ENCODE measurements at regions not wholly inside any gene's neighbourhood (a gene's known extent, or its start where the extent isn't known, plus 50 kb on each side); places are given as distances from the start of the nearest gene placed in this dataset.

DNA sequence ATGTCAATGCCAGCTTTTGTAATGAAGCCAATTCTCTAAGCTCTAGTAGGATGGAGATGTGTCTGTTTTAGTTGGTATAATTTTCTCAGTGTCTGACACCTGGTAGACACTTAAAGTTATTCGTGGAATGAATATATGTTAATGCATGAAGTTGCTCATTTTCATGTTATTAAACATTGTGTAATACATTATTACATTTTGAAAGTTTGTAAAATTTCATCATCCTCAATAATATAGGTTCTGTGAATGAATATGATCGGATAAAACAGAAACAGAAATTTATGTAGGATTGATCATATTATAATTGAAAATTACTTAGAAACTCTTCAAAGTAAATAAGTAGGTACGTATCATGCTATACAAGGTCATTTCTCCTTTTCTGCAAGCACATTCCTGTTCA, 625.3 kb downstream of the PLA2G4A start:
- no peak for DNase-seq

- DNase-seq, result no peak
Measured at GRCh38 chr1:187456446-187456845, 627.7 kb downstream of the PLA2G4A start.

DNA sequence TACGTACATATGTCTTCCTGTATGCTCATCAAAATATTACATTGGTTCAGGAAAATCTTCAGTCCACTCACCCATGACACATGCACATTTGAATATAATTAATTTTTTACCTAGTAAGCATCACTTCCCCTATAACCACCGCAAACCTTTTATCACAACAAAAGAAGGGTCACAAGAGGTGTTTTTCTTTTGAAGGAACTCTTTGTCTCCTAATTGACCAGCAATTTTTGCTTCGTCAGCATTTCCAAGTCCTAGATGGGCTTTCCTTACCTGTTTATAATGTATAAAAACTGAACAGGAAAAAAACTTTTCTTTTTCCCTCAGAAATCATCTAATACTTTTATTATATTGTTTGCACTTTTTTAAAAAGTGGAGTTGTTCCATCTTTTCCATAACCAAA, 631.3 kb downstream of the PLA2G4A start:
- no peak for DNase-seq

DNA sequence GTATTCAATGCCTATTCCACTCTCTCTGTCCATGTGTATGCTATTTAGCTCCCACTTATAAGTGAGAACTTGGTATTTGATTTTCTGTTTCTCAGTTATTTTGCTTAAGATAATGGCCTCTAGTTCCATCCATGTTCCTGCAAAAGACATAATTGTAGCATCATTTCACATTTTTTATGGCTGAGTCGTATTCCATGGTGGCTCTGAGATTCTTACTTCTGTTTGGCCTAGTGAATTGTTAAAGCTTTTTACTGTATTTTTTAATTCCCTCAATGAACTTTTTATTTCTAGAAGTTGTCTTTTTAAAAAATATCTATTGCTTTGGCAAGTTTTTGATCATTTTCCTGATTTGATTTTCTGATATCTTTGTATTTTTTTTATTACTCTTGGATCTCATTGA, 635.6 kb downstream of the PLA2G4A start:
- no peak for DNase-seq

- DNase-seq, result no peak
Measured at GRCh38 chr1:187465441-187465840, 636.7 kb downstream of the PLA2G4A start.

GRCh38 chr1:187469836-187470235, 641.1 kb downstream of the PLA2G4A start:
- no peak for DNase-seq

DNA sequence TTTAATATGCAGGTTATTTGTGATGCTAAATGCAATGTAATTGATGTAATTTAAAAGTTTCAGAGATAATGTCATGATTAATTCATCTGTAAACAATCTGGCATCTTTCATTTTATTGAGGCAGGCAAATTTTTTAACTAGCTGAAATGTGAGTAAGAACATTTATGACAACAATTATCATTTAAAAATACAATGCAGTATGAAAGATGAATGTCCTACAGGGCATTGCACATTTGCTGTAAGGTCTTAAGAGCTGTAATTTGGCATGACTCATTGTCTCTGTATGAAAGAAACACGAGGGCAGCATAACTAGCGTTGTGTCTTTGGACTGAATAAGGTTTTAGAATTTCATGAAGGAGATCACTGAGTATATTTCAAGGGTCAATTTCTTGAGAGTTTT, 642.8 kb downstream of the PLA2G4A start:
- DNase-seq, result no peak

DNA sequence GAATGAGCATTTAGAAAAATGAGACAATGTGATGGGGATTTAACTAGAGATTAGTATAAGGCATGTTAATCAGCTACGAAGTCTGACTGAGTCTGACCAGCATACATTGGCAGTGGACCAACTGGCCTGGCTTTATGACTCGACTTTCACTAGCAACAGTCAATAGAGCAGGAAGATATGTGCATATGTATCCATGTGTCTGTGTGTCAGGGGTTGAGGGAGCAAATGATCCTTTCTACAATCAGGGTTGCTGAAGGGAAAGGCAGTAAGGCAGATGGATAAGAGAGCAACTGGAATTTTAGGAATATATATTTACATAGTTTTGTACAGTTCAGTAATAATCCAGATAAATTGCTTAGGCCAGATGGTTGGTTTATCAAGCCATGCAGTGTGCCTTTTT, 645.6 kb downstream of the PLA2G4A start:
- DNase-seq, result no peak

DNA sequence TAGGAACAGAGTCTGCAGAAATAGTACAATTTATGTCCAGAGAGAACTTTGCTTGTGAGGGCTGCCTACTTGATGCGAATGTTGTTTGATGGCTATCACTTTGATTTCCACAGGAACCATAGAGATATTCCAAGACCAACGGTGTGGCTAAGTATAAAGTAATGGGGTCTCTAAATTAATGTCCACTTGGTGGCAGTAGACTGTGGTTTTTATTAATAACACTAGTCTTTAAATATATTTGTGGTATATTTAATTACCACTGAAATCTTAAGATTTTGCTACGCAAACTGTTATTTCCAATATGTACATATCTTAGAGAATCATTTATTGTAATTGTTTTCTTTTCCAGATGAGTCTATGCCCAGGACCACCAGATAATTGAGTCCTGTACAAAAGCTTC, 647.9 kb downstream of the PLA2G4A start:
- DNase-seq, result no peak

GRCh38 chr1:187477103-187477502, 648.4 kb downstream of the PLA2G4A start:
- no peak for DNase-seq

DNA sequence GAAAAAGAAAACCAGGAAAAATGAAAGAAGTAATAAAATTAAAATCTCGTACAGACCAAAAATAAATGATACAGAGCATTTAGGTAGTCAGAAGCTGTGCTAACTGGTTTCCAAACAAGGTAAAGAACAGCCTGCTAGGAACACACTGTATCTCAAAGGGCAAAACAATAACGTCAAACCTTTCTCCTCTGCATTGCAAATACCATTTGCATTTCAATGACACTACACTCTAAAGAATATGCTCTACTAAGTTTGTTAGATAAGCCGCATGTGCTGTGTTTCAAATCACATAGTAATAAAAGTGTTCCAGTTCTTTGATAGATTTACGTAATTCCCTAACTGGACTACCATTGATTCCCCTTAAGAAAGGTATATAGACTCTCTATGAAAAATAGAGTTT, 648.8 kb downstream of the PLA2G4A start:
- no peak for DNase-seq

GRCh38 chr1:187481581-187482148, 652.9 kb downstream of the PLA2G4A start:
- no peak for DNase-seq

GRCh38 chr1:187490266-187490665, 661.5 kb downstream of the PLA2G4A start:
- DNase-seq, result no peak

DNA sequence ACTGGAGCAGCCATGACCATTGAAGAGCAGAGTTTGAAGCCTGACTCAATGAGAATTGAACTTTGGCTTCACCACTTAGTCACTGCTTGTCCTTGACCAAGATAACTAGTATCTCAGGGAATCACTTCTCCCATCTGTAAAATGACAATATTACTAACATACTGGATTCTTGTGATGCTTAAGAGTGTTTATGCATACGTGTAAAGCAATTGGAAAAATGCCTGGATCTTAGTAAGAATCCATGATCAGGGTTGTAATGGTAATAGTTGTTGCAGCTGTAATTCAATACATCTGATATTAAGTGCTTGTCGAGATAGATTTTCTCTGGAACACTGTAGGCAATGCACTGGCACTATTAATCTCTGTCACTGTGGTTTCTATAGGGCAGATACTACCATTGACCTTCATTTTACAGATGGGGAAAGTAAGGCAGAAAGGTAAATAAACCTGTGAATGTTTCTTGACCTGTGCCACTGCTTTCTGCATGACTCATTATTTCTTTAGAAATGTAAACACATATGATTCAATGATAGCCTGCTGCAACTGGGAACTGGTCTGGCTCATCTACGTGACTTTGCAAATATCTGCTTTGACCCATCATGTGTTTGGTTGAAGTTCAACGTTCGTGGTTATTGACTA, 662.5 kb downstream of the PLA2G4A start:
- DNase-seq, result no peak

DNA sequence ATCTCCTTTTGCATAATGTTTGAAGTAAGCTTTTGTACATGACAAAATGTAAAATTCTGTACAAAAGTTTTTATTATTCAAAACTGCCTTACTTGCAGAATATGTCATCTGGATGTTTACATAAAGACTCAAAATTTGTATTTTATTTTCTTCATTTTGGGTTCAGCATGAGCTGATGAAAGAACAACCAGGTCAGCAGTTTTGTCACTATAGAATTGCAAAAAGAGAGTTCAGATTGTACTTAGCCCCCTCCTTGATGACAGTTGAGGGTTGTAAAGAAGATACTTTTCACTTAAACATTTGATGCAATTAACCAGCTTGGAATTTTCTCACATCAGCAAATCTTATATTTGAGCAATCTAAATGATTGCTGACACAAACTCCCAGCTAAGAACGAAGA, 669.3 kb downstream of the PLA2G4A start:
- no peak for DNase-seq

GRCh38 chr1:187504779-187505178, 676.0 kb downstream of the PLA2G4A start:
- DNase-seq, result no peak

DNA sequence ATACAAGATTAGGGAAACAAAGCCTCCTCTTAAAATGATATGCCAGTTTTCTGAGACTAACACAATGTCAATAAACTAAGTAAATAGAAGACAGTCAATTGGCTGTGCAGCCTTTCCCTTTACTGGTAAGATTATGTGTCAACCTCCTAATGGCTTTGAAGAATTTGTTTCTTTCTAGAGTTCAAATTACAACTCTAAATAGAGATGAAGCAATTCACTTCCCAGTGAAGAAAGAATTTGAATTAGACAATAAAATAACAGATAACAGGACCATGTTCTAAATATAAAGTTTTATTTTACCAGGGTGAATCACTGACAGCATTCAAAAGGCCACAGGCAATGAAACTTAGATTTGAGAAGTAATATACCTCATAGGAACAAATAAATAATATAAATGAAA, 680.3 kb downstream of the PLA2G4A start:
- peak; percentile 15 for DNase-seq

GRCh38 chr1:187513190-187513589, 684.4 kb downstream of the PLA2G4A start:
- DNase-seq, result no peak

- no peak for DNase-seq
Measured at GRCh38 chr1:187514110-187514509, 685.4 kb downstream of the PLA2G4A start.

DNA sequence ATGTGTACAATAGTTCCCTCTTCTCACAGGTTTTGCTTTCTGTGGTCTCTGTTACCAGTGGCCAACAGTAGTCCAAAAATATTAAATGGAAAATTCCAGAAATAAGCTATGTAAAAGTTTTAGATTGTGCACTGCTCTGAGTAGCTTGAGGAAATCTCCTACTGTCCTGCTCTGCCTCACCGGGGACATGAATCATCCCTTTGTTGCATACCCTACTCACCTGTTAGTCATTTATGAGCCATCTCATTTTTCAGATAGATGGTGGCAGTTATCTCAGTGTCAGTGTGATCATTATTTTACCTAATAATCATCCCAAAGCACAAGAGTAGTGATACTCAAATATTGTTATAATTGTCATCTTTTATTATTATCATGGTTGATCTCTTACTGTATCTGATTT, 688.1 kb downstream of the PLA2G4A start:
- DNase-seq, result no peak

DNA sequence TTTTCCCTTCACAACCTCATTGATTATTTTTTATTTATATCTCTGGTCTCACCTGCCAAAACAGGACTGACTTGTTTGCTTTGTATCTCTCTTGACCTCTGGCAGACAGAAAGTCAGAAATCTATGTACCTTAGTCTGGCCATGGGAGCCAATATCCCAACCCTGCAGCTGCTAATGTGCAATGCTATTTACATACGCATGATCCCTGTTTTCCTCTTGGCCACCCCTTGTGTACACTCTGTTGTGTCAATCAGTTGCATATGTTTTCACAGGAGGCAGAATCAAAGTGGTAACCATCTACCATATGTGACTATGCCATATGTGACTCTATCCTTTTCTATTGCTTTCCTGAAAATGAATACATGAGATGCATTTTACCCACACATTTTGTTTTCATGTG, 688.8 kb downstream of the PLA2G4A start:
- DNase-seq, result no peak

DNA sequence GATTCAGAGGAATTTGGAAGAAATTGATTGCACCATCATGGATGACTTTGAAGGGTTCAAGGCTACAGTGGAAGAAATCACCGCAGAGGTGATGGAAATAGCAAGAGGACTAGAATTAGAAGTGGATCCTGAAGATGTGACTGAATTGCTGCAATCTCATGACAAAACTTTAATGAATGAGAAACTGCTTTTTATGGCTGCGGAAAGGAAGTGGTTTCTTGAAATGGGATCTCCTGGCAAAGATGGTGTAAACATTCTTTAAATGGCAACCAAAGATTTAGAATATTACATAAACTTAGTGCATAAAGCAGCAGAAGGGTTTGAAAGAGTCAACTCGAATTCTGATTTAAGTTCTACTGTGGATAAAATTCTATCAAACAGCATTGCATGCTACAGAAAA, 698.6 kb downstream of the PLA2G4A start:
- DNase-seq, result no peak

DNA sequence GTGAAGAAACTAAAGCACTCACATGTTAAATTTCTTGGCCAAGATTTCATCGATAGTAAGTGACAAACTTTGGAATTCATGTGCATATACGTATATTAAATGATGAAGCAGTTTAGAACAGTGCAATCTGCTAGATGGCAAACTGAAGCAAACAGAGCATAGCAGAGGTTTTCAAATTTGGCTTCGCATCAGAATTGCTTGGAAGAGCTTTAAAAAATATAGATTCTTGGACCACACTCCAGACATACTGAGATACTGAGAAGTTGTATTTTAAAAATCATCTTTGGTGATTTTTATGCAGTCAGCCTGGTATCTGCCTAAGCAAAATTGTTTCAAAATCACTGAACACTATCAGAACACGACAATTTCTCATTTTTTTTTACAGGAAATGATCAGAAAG, 709.2 kb downstream of the PLA2G4A start:
- DNase-seq, result no peak

GRCh38 chr1:187549540-187549939, 720.8 kb downstream of the PLA2G4A start:
- DNase-seq, result no peak

DNA sequence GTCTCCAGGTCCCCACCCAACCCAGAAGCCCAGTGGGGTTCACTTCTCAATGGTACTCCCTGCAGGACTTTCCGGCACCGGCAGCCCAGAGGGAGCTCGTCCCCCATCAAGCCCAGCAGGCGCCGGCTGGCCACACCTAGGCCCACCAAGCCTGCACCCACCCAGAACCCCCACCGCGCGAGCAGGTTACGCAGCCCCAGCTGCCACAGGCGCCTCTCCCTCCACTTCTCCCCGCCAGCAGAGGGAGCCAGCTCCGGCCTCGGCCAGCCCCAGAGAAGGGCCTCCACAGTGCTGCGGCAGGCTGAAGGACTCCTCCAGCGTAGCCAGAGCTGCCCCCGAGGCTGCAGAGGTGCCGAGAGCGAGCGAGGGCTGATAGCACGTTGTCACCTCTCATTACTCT, 722.3 kb downstream of the PLA2G4A start:
- DNase-seq, result no peak

All from DMS79 treated with DMSO at 0.1 percent for 48 hours (cell line).